PC-9 (cell line): ENCODE measurements at regions not wholly inside any gene's neighbourhood (a gene's known extent, or its start where the extent isn't known, plus 50 kb on each side); places are given as distances from the start of the nearest gene placed in this dataset.

Experiments used
- BruUV-seq: library from RNA; stranded (reverse); fragments of 400-500 nt; replicated peaks from 2 replicates; lab custom pipeline; 2021; lab: Mats Ljungman, UMichigan
- CTCF ChIA-PET: fragments of 300-600 bp; sonication (Branson Sonifier 250); formaldehyde crosslinking; loops from one replicate; lab custom pipeline; 2022; ENCODE audit warnings: antibody characterized with exemption; lab: Charles Lee
- POLR2A ChIA-PET: fragments of 300-600 bp; sonication (Branson Sonifier 250); formaldehyde crosslinking; loops from one replicate; lab custom pipeline; 2022; ENCODE audit warnings: antibody characterized with exemption; ENCODE audit not compliant: unreplicated experiment; lab: Charles Lee
- DNase-seq, 2 experiments: peaks; one replicate each; pipeline versions ENCODE4 v3.0.0 to v3.0.0-alpha.2; 2015 to 2022; ENCODE audit warnings: mixed read lengths in 1 of 2
- H2AFZ ChIP-seq: fragments of 200-600 bp; sonication (generic); 2 replicates; pipeline ENCODE4 v1.8.1; 2017; ENCODE audit warnings: antibody characterized with exemption
- H3F3A ChIP-seq: fragments of 200-600 bp; sonication (generic); 2 replicates; pipeline ENCODE4 v1.8.1; 2017; ENCODE audit warnings: antibody characterized with exemption, mild to moderate bottlenecking, low read depth; ENCODE audit not compliant: insufficient read depth
- H3K27ac ChIP-seq: fragments of 200-600 bp; sonication (generic); 2 replicates; pipeline ENCODE4 v1.6.1; 2016; ENCODE audit warnings: mixed run types
- H3K27me3 ChIP-seq: fragments of 200-600 bp; sonication (generic); 2 replicates; pipeline ENCODE4 v1.6.1; 2016; ENCODE audit warnings: low read depth, mixed run types; ENCODE audit not compliant: insufficient read depth
- H3K36me3 ChIP-seq: fragments of 200-600 bp; sonication (generic); 2 replicates; pipeline ENCODE4 v1.6.1; 2016; ENCODE audit warnings: low read depth, mixed run types
- H3K4me1 ChIP-seq: fragments of 200-600 bp; sonication (generic); replicated peaks from 2 replicates; pipeline ENCODE4 v1.6.1; 2016; ENCODE audit warnings: mixed run types; ENCODE audit not compliant: insufficient read depth
- H3K4me2 ChIP-seq: fragments of 200-600 bp; sonication (generic); 2 replicates; pipeline ENCODE4 v1.6.1; 2017; ENCODE audit warnings: mixed run types
- H3K4me3 ChIP-seq: fragments of 200-600 bp; sonication (generic); 2 replicates; pipeline ENCODE4 v1.6.1; 2016; ENCODE audit warnings: mixed run types
- H3K79me2 ChIP-seq: fragments of 200-600 bp; sonication (generic); 2 replicates; pipeline ENCODE4 v1.6.1; 2017; ENCODE audit warnings: low read depth, mixed run types
- H3K9me2 ChIP-seq: fragments of 200-600 bp; sonication (generic); 2 replicates; pipeline ENCODE4 v1.8.1; 2017; ENCODE audit warnings: mild to moderate bottlenecking; ENCODE audit not compliant: insufficient read depth
- H3K9me3 ChIP-seq: fragments of 200-600 bp; sonication (generic); 2 replicates; pipeline ENCODE4 v1.8.1; 2016; ENCODE audit warnings: low read depth; ENCODE audit not compliant: insufficient read depth
- H4K20me1 ChIP-seq: fragments of 200-600 bp; sonication (generic); 2 replicates; pipeline ENCODE4 v1.8.1; 2017; ENCODE audit not compliant: insufficient read depth
- CTCF ChIP-seq: fragments of 200-600 bp; sonication (generic); conservative IDR thresholded peaks from 2 replicates; pipeline ENCODE4 v1.6.1; 2017; ENCODE audit warnings: mixed run types, antibody characterized with exemption, mild to moderate bottlenecking, moderate library complexity
- EZH2 ChIP-seq: fragments of 200-600 bp; sonication (generic); IDR thresholded peaks from 2 replicates; pipeline ENCODE4 v1.8.0; 2017; ENCODE audit warnings: antibody characterized with exemption, low read depth
- intact Hi-C: fragments of 100-400 bp; cut with micrococcal nuclease; formaldehyde crosslinking; loops from one replicate; pipeline ENCODE4 v1.10.0; 2022; ENCODE audit not compliant: unreplicated experiment

- Histone ChIP-seq H3K4me2 (no peak overlapping the region), H3K9me2 (no peaks in the 10 kb centered on the region), H3K4me1 (no peaks in the 10 kb centered on the region), H2AFZ (no peak overlapping the region), H3K27ac (no peak overlapping the region), H3K27me3 (peaks cover 56% of the 10 kb centered on the region), H3K36me3 (no peaks in the 10 kb centered on the region), H3K4me3 (no peak overlapping the region), H3K79me2 (no peaks in the 10 kb centered on the region), H4K20me1 (no peaks in the 10 kb centered on the region), H3F3A (peaks cover 19% of the 10 kb centered on the region), H3K9me3 (peaks cover 7% of the 10 kb centered on the region; the same call in 1 of the 2 replicates)
- ChIA-PET CTCF (no interaction called here), POLR2A (no interaction called here)
- no peak for TF ChIP-seq CTCF
- TF ChIP-seq EZH2, result no peak
- intact Hi-C loops, result no loop called here
- no peak for DNase-seq
- no TSS peak for BruUV-seq
Observed at GRCh38 chr22:49381595-49382450, 445.9 kb downstream of the BRD1 start.

GRCh38 chr22:49380828-49381114 is 446.9 kb downstream of the BRD1 start:
- POLR2A ChIA-PET, result no interaction called here
- CTCF ChIA-PET, result no interaction called here
- no TSS peak for BruUV-seq

GRCh38 chr22:49380095-49380827 is 447.4 kb downstream of the BRD1 start:
- Histone ChIP-seq H3K79me2 (no peaks in the 10 kb centered on the region), H4K20me1 (no peaks in the 10 kb centered on the region), H3K4me3 (no peak overlapping the region), H3K9me3 (peaks cover 3% of the 10 kb centered on the region; the same call in 1 of the 2 replicates), H3K4me2 (no peak overlapping the region), H3K27me3 (peaks cover 72% of the 10 kb centered on the region), H3F3A (peaks cover 8% of the 10 kb centered on the region; the same call in 1 of the 2 replicates), H3K27ac (no peak overlapping the region), H3K36me3 (no peaks in the 10 kb centered on the region), H2AFZ (no peak overlapping the region), H3K4me1 (no peaks in the 10 kb centered on the region), H3K9me2 (no peaks in the 10 kb centered on the region)
- TF ChIP-seq CTCF (no peak), EZH2 (no peak)
- intact Hi-C loops, result no loop called here
- no TSS peak for BruUV-seq
- DNase-seq, result no peak
- ChIA-PET CTCF (no interaction called here), POLR2A (no interaction called here)

More at GRCh38 chr22:49380828-49381114, 446.9 kb downstream of the BRD1 start:
- DNase-seq, result no peak
- Histone ChIP-seq H3K4me1 (no peaks in the 10 kb centered on the region), H4K20me1 (no peaks in the 10 kb centered on the region), H3K27ac (no peak overlapping the region), H3F3A (peaks cover 13% of the 10 kb centered on the region; the same call in 1 of the 2 replicates), H3K79me2 (no peaks in the 10 kb centered on the region), H3K4me3 (no peak overlapping the region), H3K9me2 (no peaks in the 10 kb centered on the region), H3K9me3 (peaks cover 3% of the 10 kb centered on the region; the same call in 1 of the 2 replicates), H3K36me3 (no peaks in the 10 kb centered on the region), H3K27me3 (peaks cover 67% of the 10 kb centered on the region), H3K4me2 (no peak overlapping the region), H2AFZ (no peak overlapping the region)
- TF ChIP-seq CTCF (no peak), EZH2 (no peak)
- intact Hi-C loops, result no loop called here
